Esophagus mucosa (tissue), 1 donor: ENCODE measurements at regions not wholly inside any gene's neighbourhood (a gene's known extent, or its start where the extent isn't known, plus 50 kb on each side); places are given as distances from the start of the nearest gene placed in this dataset.

Experiments used
- ATAC-seq: fragments of 200-7000 bp; cut with Tn5 transposase; one replicate; pipeline ENCODE4 v1.9.1; 2020
- donor health status: DM: yes; HTN: yes; CAD: no.

- no peak for ATAC-seq
These were observed 246.6 kb downstream of the NHLRC3 start for GRCh38 chr13:39284801-39285388.
